CD4-positive, alpha-beta T cell treated with Interferon alpha-2 for 1 hour (primary cell): ENCODE measurements at regions not wholly inside any gene's neighbourhood (a gene's known extent, or its start where the extent isn't known, plus 50 kb on each side); places are given as distances from the start of the nearest gene placed in this dataset.

Experiments
- DNase-seq, 2 donors: peaks; one replicate each; pipeline ENCODE4 v3.0.0-alpha.2; 2020 to 2022

GRCh38 chr3:18825665-18826064 lies 322.6 kb upstream of the KCNH8 start:
- no peak for DNase-seq

GRCh38 chr3:18813300-18813699 lies 335.0 kb upstream of the KCNH8 start:
- DNase-seq = no peak

GRCh38 chr3:18812316-18812715 lies 336.0 kb upstream of the KCNH8 start:
- DNase-seq = no peak

- DNase-seq = no peak
Observed at GRCh38 chr3:18810306-18810661, 338.0 kb upstream of the KCNH8 start.

GRCh38 chr3:18809640-18810305 lies 338.5 kb upstream of the KCNH8 start:
- DNase-seq = no peak

GRCh38 chr3:18808429-18808828 lies 339.9 kb upstream of the KCNH8 start:
- no peak for DNase-seq

- DNase-seq = no peak
Observed at GRCh38 chr3:18807593-18807992, 340.7 kb upstream of the KCNH8 start.

GRCh38 chr3:18806633-18807032 lies 341.7 kb upstream of the KCNH8 start:
- no peak for DNase-seq

GRCh38 chr3:18797378-18797777 lies 350.9 kb upstream of the KCNH8 start:
- no peak for DNase-seq

- DNase-seq = no peak
Observed at GRCh38 chr3:18795078-18795477, 353.2 kb upstream of the KCNH8 start.

GRCh38 chr3:18791752-18792151 lies 356.6 kb upstream of the KCNH8 start:
- no peak for DNase-seq

GRCh38 chr3:18791182-18791581 lies 357.1 kb upstream of the KCNH8 start:
- no peak for DNase-seq

GRCh38 chr3:18790384-18790783 lies 357.9 kb upstream of the KCNH8 start:
- DNase-seq = no peak

- DNase-seq = no peak
Observed at GRCh38 chr3:18789734-18790133, 358.6 kb upstream of the KCNH8 start.

- no peak for DNase-seq
Observed at GRCh38 chr3:18787441-18787840, 360.9 kb upstream of the KCNH8 start.

GRCh38 chr3:18786650-18787323 lies 361.5 kb upstream of the KCNH8 start:
- DNase-seq = no peak

GRCh38 chr3:18782191-18782590 lies 357.1 kb upstream of the SATB1 start:
- DNase-seq = no peak

- DNase-seq = no peak
Observed at GRCh38 chr3:18780959-18781358, 355.8 kb upstream of the SATB1 start.

- DNase-seq = no peak
Observed at GRCh38 chr3:18779704-18780103, 354.6 kb upstream of the SATB1 start.

- DNase-seq = no peak
Observed at GRCh38 chr3:18778598-18778997, 353.5 kb upstream of the SATB1 start.

- no peak for DNase-seq
Observed at GRCh38 chr3:18778094-18778493, 353.0 kb upstream of the SATB1 start.

GRCh38 chr3:18775501-18775900 lies 350.4 kb upstream of the SATB1 start:
- no peak for DNase-seq

GRCh38 chr3:18774319-18775088 lies 349.4 kb upstream of the SATB1 start:
- no peak for DNase-seq

GRCh38 chr3:18772699-18773305 lies 347.7 kb upstream of the SATB1 start:
- no peak for DNase-seq
